ENCODE measurements at regions not wholly inside any gene's neighbourhood (a gene's known extent, or its start where the extent isn't known, plus 50 kb on each side); places are given as distances from the start of the nearest gene placed in this dataset.
"Not testable (repeated sequence)": the region's sequence is repeated elsewhere in the genome, so short reads cannot be mapped to it uniquely, and the experiment has no call there.

DNA sequence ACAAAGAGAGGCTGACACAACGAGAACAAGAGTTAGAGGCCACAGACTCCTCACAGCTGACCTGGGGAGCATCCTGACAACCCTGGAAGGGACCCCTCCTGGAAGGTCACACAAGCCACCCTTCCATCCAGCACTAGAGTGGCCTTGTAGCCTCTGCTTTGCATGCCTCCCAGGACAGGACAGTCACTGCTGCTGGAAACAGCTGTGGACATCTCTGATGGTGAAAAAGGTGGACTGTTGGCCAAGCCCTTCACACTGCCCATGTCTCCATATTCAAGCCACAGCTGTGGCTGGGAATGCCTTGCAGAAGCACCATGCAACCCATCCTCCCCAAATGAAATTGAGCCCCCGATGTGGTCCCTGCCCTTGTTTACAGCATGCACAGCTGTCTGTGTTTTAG, 102.1 kb upstream of the SRSF6 start:
- no peaks in the 10 kb centered on the region for H3K36me3 ChIP-seq (ENCODE audit: insufficient read depth, low read length)
- no peaks in the 10 kb centered on the region for H3K9me3 ChIP-seq (ENCODE audit: low read length)
- H3K4me1 ChIP-seq (ENCODE audit: insufficient read depth, low read length, poor library complexity, severe bottlenecking), result no peaks in the 10 kb centered on the region
- intact Hi-C loops (cut with micrococcal nuclease; ENCODE audit: unreplicated experiment), result no loop called here
- DNase-seq (ENCODE audit: low spot score), result no peak
- no peaks in the 10 kb centered on the region for H3K9me2 ChIP-seq (ENCODE audit: insufficient read depth, low read length)
- TF ChIP-seq, protein P1, sequence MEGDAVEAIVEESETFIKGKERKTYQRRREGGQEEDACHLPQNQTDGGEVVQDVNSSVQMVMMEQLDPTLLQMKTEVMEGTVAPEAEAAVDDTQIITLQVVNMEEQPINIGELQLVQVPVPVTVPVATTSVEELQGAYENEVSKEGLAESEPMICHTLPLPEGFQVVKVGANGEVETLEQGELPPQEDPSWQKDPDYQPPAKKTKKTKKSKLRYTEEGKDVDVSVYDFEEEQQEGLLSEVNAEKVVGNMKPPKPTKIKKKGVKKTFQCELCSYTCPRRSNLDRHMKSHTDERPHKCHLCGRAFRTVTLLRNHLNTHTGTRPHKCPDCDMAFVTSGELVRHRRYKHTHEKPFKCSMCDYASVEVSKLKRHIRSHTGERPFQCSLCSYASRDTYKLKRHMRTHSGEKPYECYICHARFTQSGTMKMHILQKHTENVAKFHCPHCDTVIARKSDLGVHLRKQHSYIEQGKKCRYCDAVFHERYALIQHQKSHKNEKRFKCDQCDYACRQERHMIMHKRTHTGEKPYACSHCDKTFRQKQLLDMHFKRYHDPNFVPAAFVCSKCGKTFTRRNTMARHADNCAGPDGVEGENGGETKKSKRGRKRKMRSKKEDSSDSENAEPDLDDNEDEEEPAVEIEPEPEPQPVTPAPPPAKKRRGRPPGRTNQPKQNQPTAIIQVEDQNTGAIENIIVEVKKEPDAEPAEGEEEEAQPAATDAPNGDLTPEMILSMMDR (conservative IDR thresholded peaks at IDR 0.05; ENCODE audit: low read length), result no peak
- no peak for TF ChIP-seq EZH2phosphoT487 (IDR thresholded peaks at IDR 0.05; ENCODE audit: borderline replicate concordance, low read depth, low read length)
- BruUV-seq (replicated peaks), result no TSS peak
- no peak overlapping the region for H3K27ac ChIP-seq (ENCODE audit: low read depth, low read length, poor library complexity, severe bottlenecking)
- CTCF ChIA-PET (ENCODE audit: unreplicated experiment), result no interaction called here
- no peaks in the 10 kb centered on the region for H4K20me1 ChIP-seq (ENCODE audit: insufficient read depth, low read length)
- H3K4me2 ChIP-seq (ENCODE audit: low read length), result no peak overlapping the region
- no peaks in the 10 kb centered on the region for H3K79me2 ChIP-seq (ENCODE audit: insufficient read depth, low read depth, low read length)
- POLR2A ChIA-PET, result no interaction called here
- no peak overlapping the region for H2AFZ ChIP-seq (ENCODE audit: low read length)
- H3K4me3 ChIP-seq (ENCODE audit: low read depth, low read length, poor library complexity, severe bottlenecking), result no peak overlapping the region

DNA sequence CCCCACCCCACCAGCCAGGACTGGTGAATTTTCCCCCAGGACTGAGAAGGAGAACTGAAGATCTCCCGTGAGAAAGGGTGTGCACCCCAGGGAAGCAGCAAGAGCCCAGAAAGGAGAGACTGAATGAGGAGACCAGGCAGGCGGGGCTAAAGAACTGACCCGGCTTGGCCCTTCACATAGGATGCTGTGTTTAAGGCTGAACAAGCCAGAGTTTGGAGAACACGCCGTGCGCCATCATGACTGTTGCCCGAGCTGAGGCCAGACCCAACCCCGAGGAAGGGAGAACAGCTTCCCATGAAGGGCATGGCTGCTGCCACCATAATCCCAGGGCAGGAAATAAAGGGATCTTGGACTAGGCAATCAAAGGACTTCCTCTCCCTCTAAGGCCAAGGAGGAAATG, 104.7 kb upstream of the SRSF6 start:
- CTCF ChIA-PET (ENCODE audit: unreplicated experiment), result no interaction called here
- H3K9me3 ChIP-seq (ENCODE audit: low read length), result no peaks in the 10 kb centered on the region
- no TSS peak for BruUV-seq (replicated peaks)

DNA sequence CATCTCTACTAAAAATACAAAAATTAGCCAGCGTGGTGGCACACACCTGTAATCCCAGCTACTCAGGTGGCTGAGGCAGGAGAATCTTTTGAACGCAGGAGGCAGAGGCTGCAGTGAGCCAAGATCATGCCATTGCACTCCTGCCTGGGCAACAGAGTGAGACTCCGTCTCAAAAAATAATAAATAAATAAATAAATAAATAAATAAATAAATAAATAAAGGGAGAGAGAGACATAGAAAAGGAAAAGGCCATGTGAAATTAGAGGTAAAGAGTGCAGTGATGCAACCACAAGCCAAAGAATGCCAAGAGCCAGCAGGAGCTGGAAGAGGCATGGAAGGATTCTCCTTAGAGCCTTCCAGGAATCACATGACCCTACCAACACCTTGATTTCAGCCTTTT, 107.0 kb upstream of the SRSF6 start:
- H3K36me3 ChIP-seq (ENCODE audit: insufficient read depth, low read length); H3K4me3 ChIP-seq (ENCODE audit: low read depth, low read length, poor library complexity, severe bottlenecking); BruUV-seq (replicated peaks); H3K79me2 ChIP-seq (ENCODE audit: insufficient read depth, low read depth, low read length); H2AFZ ChIP-seq (ENCODE audit: low read length); H3K4me2 ChIP-seq (ENCODE audit: low read length); H3K9me3 ChIP-seq (ENCODE audit: low read length); H3K9me2 ChIP-seq (ENCODE audit: insufficient read depth, low read length); DNase-seq (ENCODE audit: low spot score); H3K27ac ChIP-seq (ENCODE audit: low read depth, low read length, poor library complexity, severe bottlenecking); intact Hi-C loops (cut with micrococcal nuclease; ENCODE audit: unreplicated experiment); H4K20me1 ChIP-seq (ENCODE audit: insufficient read depth, low read length); H3K4me1 ChIP-seq (ENCODE audit: insufficient read depth, low read length, poor library complexity, severe bottlenecking); CTCF ChIA-PET (ENCODE audit: unreplicated experiment): not testable (repeated sequence)
- POLR2A ChIA-PET, result interaction anchor here (0.5 kb wide), 1 partner anchor 365 kb away, joined by 3 read pairs; no protein-coding TSS in a partner anchor

More for the DNA sequence above, 104.7 kb upstream of the SRSF6 start:
- H3K9me2 ChIP-seq (ENCODE audit: insufficient read depth, low read length), result no peaks in the 10 kb centered on the region
- H3K4me2 ChIP-seq (ENCODE audit: low read length), result no peak overlapping the region
- no peaks in the 10 kb centered on the region for H3K4me1 ChIP-seq (ENCODE audit: insufficient read depth, low read length, poor library complexity, severe bottlenecking)
- H3K4me3 ChIP-seq (ENCODE audit: low read depth, low read length, poor library complexity, severe bottlenecking), result no peak overlapping the region
- POLR2A ChIA-PET, result no interaction called here
- no peaks in the 10 kb centered on the region for H4K20me1 ChIP-seq (ENCODE audit: insufficient read depth, low read length)
- no peaks in the 10 kb centered on the region for H3K36me3 ChIP-seq (ENCODE audit: insufficient read depth, low read length)
- TF ChIP-seq, protein P1 (conservative IDR thresholded peaks at IDR 0.05; ENCODE audit: low read length), result no peak
- TF ChIP-seq EZH2phosphoT487 (IDR thresholded peaks at IDR 0.05; ENCODE audit: borderline replicate concordance, low read depth, low read length), result no peak
- no peak overlapping the region for H2AFZ ChIP-seq (ENCODE audit: low read length)
- intact Hi-C loops (cut with micrococcal nuclease; ENCODE audit: unreplicated experiment), result no loop called here
- DNase-seq (ENCODE audit: low spot score), result no peak
- H3K27ac ChIP-seq (ENCODE audit: low read depth, low read length, poor library complexity, severe bottlenecking), result no peak overlapping the region
- H3K79me2 ChIP-seq (ENCODE audit: insufficient read depth, low read depth, low read length), result no peaks in the 10 kb centered on the region
